ENCODE measurements at regions not wholly inside any gene's neighbourhood (a gene's known extent, or its start where the extent isn't known, plus 50 kb on each side); places are given as distances from the start of the nearest gene placed in this dataset.

- TF ChIP-seq ZNF512B (CRISPR knock-in tag; IDR thresholded peaks at IDR 0.05; ENCODE audit: borderline replicate concordance) = no peak
- TF ChIP-seq ZNF264 (CRISPR knock-in tag; IDR thresholded peaks at IDR 0.05) = no peak
- TF ChIP-seq ZBTB49 (CRISPR knock-in tag; IDR thresholded peaks at IDR 0.05; ENCODE audit: borderline replicate concordance) = no peak
- TF ChIP-seq HNF1A (IDR thresholded peaks at IDR 0.05; ENCODE audit: low read depth) = no peak
- no peak for TF ChIP-seq HNF1A (CRISPR knock-in tag; IDR thresholded peaks at IDR 0.05; ENCODE audit: borderline replicate concordance)
- no peak for TF ChIP-seq GATAD2A (CRISPR knock-in tag; IDR thresholded peaks at IDR 0.05)
- no peak for TF ChIP-seq KAT2B (IDR thresholded peaks at IDR 0.05; ENCODE audit: borderline replicate concordance, low read depth, low read length)
Measured at GRCh38 chr1:166600574-166600973, 238.7 kb upstream of the POGK start (continued).

All from HepG2 (cell line).